A549 (cell line): ENCODE measurements at regions not wholly inside any gene's neighbourhood (a gene's known extent, or its start where the extent isn't known, plus 50 kb on each side); places are given as distances from the start of the nearest gene placed in this dataset.

Experiments
- ATAC-seq, 2 experiments: fragments of 200-7000 bp in 1 of 2; fragments of >200 bp in 1 of 2; cut with Nextera tagmentation in 1 of 2; cut with Tn5 transposase in 1 of 2; 3 replicates each; pipeline versions ENCODE4 v1.8.0 to v1.9.1; 2018 to 2020; ENCODE audit warnings: mild to moderate bottlenecking in 1 of 2, moderate library complexity in 1 of 2
- CTCF ChIA-PET: fragments of 300-600 bp; sonication (Branson Sonifier 250); formaldehyde crosslinking; extraction: SDS; loops from one replicate; lab custom pipeline; 2021; ENCODE audit warnings: antibody characterized with exemption, inconsistent platforms; lab: Yijun Ruan, JAX
- POLR2A ChIA-PET: fragments of 350-600 bp; formaldehyde crosslinking; extraction: SDS; loops from one replicate; lab custom pipeline; 2021; ENCODE audit warnings: antibody characterized with exemption, inconsistent platforms; lab: Yijun Ruan, JAX
- DNase-seq, 2 experiments: peaks; one replicate each; pipeline versions ENCODE4 v3.0.0 to v3.0.0-alpha.2; 2011 to 2016; ENCODE audit warnings: low read depth in 1 of 2, low spot score in 1 of 2
- FAIRE-seq: peaks from 2 replicates; lab custom pipeline; 2011; peaks lifted over from hg19 to GRCh38; lab: Jason Lieb, UNC
- H3K27ac ChIP-seq, 2 experiments: fragments of >200 bp; sonication (Bioruptor Twin); formaldehyde crosslinking; 3 replicates each; pipeline ENCODE4 v1.5.1; 2016 to 2017
- H3K4me1 ChIP-seq: fragments of >200 bp; sonication (Bioruptor Twin); formaldehyde crosslinking; 3 replicates; pipeline ENCODE4 v1.6.1; 2016
- H3K4me2 ChIP-seq: fragments of >200 bp; sonication (Bioruptor Twin); formaldehyde crosslinking; 3 replicates; pipeline ENCODE4 v1.6.1; 2016
- H3K4me3 ChIP-seq: fragments of >200 bp; sonication (Bioruptor Twin); formaldehyde crosslinking; 3 replicates; pipeline ENCODE4 v1.5.1; 2016
- H3K9me3 ChIP-seq: fragments of >200 bp; sonication (Bioruptor Twin); formaldehyde crosslinking; 3 replicates; pipeline ENCODE4 v1.6.1; 2016
- CBX2 ChIP-seq: fragments of 200-600 bp; sonication (generic); IDR thresholded peaks from 2 replicates; pipeline ENCODE4 v1.6.1; 2016; ENCODE audit warnings: low read depth, mild to moderate bottlenecking, borderline replicate concordance
- CBX8 ChIP-seq: fragments of 200-600 bp; sonication (generic); IDR thresholded peaks from 2 replicates; pipeline ENCODE4 v1.6.1; 2016
- FOSL2 ChIP-seq, 2 experiments: fragments of 450-650 bp in 1 of 2; fragments of >200 bp in 1 of 2; sonication (Bioruptor Twin) in 1 of 2; formaldehyde crosslinking; IDR thresholded peaks; 2 replicates each; pipeline versions ENCODE4 v1.5.0 to v1.6.1; 2016 to 2020; ENCODE audit warnings: mild to moderate bottlenecking in 1 of 2, moderate library complexity in 1 of 2
- HEYL ChIP-seq: fragments of 250-450 bp; sonication (Bioruptor Pico); IDR thresholded peaks from 2 replicates; pipeline ENCODE4 v1.8.0; 2021; ENCODE audit warnings: mild to moderate bottlenecking, moderate library complexity
- HOXA7 ChIP-seq: fragments of 250-450 bp; sonication (Bioruptor Pico); IDR thresholded peaks from 2 replicates; pipeline ENCODE4 v1.5.0; 2020; ENCODE audit warnings: mild to moderate bottlenecking, moderate library complexity
- HOXB5 ChIP-seq: fragments of 250-450 bp; sonication (Bioruptor Pico); IDR thresholded peaks from 2 replicates; pipeline ENCODE4 v1.5.0; 2020; ENCODE audit warnings: mild to moderate bottlenecking, moderate library complexity
- KDM1A ChIP-seq: fragments of 200-600 bp; sonication (generic); IDR thresholded peaks from 2 replicates; pipeline ENCODE4 v1.6.1; 2016; ENCODE audit warnings: low read depth, mild to moderate bottlenecking
- KDM5A ChIP-seq: fragments of 200-600 bp; sonication (generic); IDR thresholded peaks from 2 replicates; pipeline ENCODE4 v1.6.1; 2016; ENCODE audit warnings: antibody characterized with exemption, mild to moderate bottlenecking
- MAFK ChIP-seq: fragments of 450-650 bp; IDR thresholded peaks from 2 replicates; pipeline ENCODE4 v1.6.1; 2014; ENCODE audit not compliant: partially characterized antibody
- MYC ChIP-seq: IDR thresholded peaks from 2 replicates; pipeline ENCODE4 v1.6.1; 2012; ENCODE audit warnings: mild to moderate bottlenecking, inconsistent platforms, low read length, improper control_type of control experiment, borderline replicate concordance
- NR3C1 ChIP-seq: fragments of >200 bp; sonication (Bioruptor Twin); formaldehyde crosslinking; IDR thresholded peaks from 3 replicates; pipeline ENCODE4 v1.6.1; 2017
- RAD21 ChIP-seq, 2 experiments: fragments of >200 bp in 1 of 2; sonication (Bioruptor Twin) in 1 of 2; formaldehyde crosslinking in 1 of 2; IDR thresholded peaks in 1 of 2; conservative IDR thresholded peaks in 1 of 2; 2 replicates in 1 of 2; 3 replicates in 1 of 2; pipeline ENCODE4 v1.6.1; 2012 to 2018; ENCODE audit warnings: inconsistent platforms in 1 of 2
- TFCP2L1 ChIP-seq: fragments of 250-450 bp; sonication (Bioruptor Pico); IDR thresholded peaks from 2 replicates; pipeline ENCODE4 v1.5.0; 2021; ENCODE audit warnings: mild to moderate bottlenecking
- ZC3H11A ChIP-seq: fragments of 450-650 bp; IDR thresholded peaks from 2 replicates; pipeline ENCODE4 v1.6.1; 2014; ENCODE audit warnings: antibody characterized with exemption, mild to moderate bottlenecking
- WGBS: methylation state at CpG from one replicate; pipeline ENCODE4 v1.1.6; 2017; ENCODE audit errors: missing lambda C conversion rate; 5-methylcytosine and 5-hydroxymethylcytosine counted together
- TF ChIP-seq, protein P1 (sequence below): fragments of >200 bp; sonication (Bioruptor Twin); formaldehyde crosslinking; IDR thresholded peaks from 3 replicates; pipeline ENCODE4 v1.5.1; 2016
- TF ChIP-seq, protein P2 (sequence below): IDR thresholded peaks from 2 replicates; pipeline ENCODE4 v1.6.1; 2012; ENCODE audit warnings: low read depth, borderline replicate concordance
- TF ChIP-seq, protein P3 (sequence below): fragments of 450-650 bp; IDR thresholded peaks from 2 replicates; pipeline ENCODE4 v1.6.1; 2014; ENCODE audit warnings: antibody characterized with exemption
- TF ChIP-seq, protein P4 (sequence below): fragments of >200 bp; sonication (Bioruptor Twin); formaldehyde crosslinking; IDR thresholded peaks from 2 replicates; pipeline ENCODE4 v1.6.1; 2016

DNA sequence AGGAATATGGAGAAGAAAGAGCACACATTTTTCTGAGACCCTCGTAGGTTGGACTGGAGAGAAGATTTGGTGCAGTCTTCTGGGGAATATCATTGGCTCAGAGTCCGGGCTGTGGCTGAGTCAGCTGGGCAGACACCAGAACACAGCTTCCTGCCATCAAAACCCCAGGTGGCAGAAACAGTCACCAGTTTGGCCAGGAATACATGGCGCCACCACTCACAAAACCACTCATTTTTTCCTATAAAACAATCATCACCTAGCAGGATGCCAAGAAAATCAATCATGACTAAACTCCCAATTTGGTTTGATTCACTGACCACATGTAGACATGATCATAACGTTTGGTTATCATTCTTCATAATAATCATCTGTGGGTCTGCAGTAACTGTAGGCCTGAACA lies 178.1 kb upstream of the PBX1 start:
- TF ChIP-seq HEYL (CRISPR knock-in tag) (no peak), MYC (no peak), RAD21 (conservative IDR thresholded peaks at IDR 0.05 in 1 of 2, IDR thresholded peaks at IDR 0.05 in 1 of 2) (no peak), KDM1A (no peak), HOXA7 (CRISPR knock-in tag) (no peak), HOXB5 (CRISPR knock-in tag) (no peak)
- TF ChIP-seq, protein P1, sequence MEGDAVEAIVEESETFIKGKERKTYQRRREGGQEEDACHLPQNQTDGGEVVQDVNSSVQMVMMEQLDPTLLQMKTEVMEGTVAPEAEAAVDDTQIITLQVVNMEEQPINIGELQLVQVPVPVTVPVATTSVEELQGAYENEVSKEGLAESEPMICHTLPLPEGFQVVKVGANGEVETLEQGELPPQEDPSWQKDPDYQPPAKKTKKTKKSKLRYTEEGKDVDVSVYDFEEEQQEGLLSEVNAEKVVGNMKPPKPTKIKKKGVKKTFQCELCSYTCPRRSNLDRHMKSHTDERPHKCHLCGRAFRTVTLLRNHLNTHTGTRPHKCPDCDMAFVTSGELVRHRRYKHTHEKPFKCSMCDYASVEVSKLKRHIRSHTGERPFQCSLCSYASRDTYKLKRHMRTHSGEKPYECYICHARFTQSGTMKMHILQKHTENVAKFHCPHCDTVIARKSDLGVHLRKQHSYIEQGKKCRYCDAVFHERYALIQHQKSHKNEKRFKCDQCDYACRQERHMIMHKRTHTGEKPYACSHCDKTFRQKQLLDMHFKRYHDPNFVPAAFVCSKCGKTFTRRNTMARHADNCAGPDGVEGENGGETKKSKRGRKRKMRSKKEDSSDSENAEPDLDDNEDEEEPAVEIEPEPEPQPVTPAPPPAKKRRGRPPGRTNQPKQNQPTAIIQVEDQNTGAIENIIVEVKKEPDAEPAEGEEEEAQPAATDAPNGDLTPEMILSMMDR, result no peak
- DNase-seq (no peak), FAIRE-seq (no peak), ATAC-seq (no peak; a peak in 1 of 6 replicates)
- Histone ChIP-seq H3K4me3 (no peak overlapping the region), H3K9me3 (no peaks in the 10 kb centered on the region), H3K4me1 (peaks cover 3% of the 10 kb centered on the region; the same call in 1 of the 3 replicates), H3K4me2 (peak overlapping the region; percentile 18; the same call in 1 of the 3 replicates), H3K27ac (no peak overlapping the region)
- WGBS, result 15% methylated on average over 4 of the region's 4 CpGs
- ChIA-PET CTCF (no interaction called here), POLR2A (no interaction called here)

DNA sequence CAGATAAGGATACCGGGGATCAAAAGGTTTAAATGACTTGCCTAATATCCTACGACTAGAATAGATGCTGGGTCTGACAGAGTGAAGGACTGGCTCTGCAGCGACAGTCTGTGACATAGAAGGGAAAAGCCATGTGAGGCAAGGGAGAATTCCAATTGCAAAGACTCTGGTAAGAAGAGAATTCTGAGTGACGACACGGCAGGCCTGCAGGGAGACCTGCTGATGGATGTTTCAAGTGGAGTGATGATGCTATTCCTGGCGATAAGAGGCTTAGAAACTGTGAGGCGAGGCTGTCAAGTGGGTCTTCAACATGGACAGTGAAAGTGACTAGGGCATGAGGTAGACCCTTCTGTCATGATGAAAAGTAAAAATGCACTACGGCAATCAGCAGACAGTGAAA lies 176.6 kb upstream of the PBX1 start:
- H3K4me1 ChIP-seq, result peaks cover 3% of the 10 kb centered on the region; the same call in 1 of the 3 replicates
- ATAC-seq (no peak), FAIRE-seq (no peak), DNase-seq (no peak)
- WGBS, result 59% methylated on average over 8 of the region's 8 CpGs
- POLR2A ChIA-PET, result no interaction called here
- H3K4me3 ChIP-seq, result no peak overlapping the region
- no peaks in the 10 kb centered on the region for H3K9me3 ChIP-seq
- no peak overlapping the region for H3K27ac ChIP-seq
- CTCF ChIA-PET, result no interaction called here
- no peak overlapping the region for H3K4me2 ChIP-seq
- TF ChIP-seq, protein P2, sequence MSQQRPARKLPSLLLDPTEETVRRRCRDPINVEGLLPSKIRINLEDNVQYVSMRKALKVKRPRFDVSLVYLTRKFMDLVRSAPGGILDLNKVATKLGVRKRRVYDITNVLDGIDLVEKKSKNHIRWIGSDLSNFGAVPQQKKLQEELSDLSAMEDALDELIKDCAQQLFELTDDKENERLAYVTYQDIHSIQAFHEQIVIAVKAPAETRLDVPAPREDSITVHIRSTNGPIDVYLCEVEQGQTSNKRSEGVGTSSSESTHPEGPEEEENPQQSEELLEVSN, result no peak
- TF ChIP-seq TFCP2L1 (CRISPR knock-in tag), result no peak
- TF ChIP-seq NR3C1, result no peak
- TF ChIP-seq ZC3H11A, result no peak
- no peak for TF ChIP-seq CBX8
- TF ChIP-seq, protein P1, result no peak

DNA sequence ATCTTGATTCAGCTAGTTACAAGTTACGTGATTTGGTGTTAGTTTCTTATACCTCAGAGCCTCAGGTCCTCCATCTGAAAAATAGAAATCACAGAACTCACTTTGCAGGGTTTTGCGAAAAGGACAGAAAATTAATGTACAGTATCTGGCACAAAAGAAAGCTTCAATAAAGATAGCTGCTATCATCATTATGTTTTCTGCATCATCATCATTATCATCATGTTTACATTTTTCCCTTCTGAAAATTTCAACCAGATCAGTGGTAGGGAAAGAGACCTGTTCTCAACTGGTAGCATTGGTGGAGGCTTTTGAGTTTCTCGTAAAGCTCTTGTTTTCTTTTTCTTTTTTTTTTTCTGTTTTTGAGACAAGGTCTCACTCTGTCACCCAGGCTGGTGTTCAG lies 174.7 kb upstream of the PBX1 start:
- no peak overlapping the region for H3K27ac ChIP-seq
- 67% methylated on average over 3 of the region's 3 CpGs for WGBS
- TF ChIP-seq, protein P3, sequence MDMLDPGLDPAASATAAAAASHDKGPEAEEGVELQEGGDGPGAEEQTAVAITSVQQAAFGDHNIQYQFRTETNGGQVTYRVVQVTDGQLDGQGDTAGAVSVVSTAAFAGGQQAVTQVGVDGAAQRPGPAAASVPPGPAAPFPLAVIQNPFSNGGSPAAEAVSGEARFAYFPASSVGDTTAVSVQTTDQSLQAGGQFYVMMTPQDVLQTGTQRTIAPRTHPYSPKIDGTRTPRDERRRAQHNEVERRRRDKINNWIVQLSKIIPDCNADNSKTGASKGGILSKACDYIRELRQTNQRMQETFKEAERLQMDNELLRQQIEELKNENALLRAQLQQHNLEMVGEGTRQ, result no peak
- TF ChIP-seq MAFK (peak; percentile 71), FOSL2 (IDR thresholded peaks at IDR 0.05) (no peak), FOSL2 (CRISPR knock-in tag; IDR thresholded peaks at IDR 0.05) (no peak), KDM5A (no peak), CBX2 (no peak), RAD21 (conservative IDR thresholded peaks at IDR 0.05 in 1 of 2, IDR thresholded peaks at IDR 0.05 in 1 of 2) (no peak)
- TF ChIP-seq, protein P4, sequence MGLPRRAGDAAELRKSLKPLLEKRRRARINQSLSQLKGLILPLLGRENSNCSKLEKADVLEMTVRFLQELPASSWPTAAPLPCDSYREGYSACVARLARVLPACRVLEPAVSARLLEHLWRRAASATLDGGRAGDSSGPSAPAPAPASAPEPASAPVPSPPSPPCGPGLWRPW, result no peak
- TF ChIP-seq, all 56 proteins: peak for 1
- ATAC-seq (no peak), FAIRE-seq (no peak), DNase-seq (no peak)
- Histone ChIP-seq H3K9me3 (no peaks in the 10 kb centered on the region), H3K4me3 (no peak overlapping the region), H3K4me2 (no peak overlapping the region), H3K4me1 (peaks cover 3% of the 10 kb centered on the region; the same call in 1 of the 3 replicates)
- CTCF ChIA-PET, result interaction anchor here (0.6 to 1.1 kb wide), 2 partner anchors 16 to 173 kb away, joined by 3 read pairs; no protein-coding TSS in a partner anchor
- POLR2A ChIA-PET, result no interaction called here
